CD4-positive, alpha-beta T cell treated with Interleukin-17A for 1 hour (primary cell): ENCODE measurements at regions not wholly inside any gene's neighbourhood (a gene's known extent, or its start where the extent isn't known, plus 50 kb on each side); places are given as distances from the start of the nearest gene placed in this dataset.
"Not testable (repeated sequence)": the region's sequence is repeated elsewhere in the genome, so short reads cannot be mapped to it uniquely, and the experiment has no call there.

ENCODE experiments used
- DNase-seq: peaks from one replicate; pipeline ENCODE4 v3.0.0-alpha.2; 2020

DNA sequence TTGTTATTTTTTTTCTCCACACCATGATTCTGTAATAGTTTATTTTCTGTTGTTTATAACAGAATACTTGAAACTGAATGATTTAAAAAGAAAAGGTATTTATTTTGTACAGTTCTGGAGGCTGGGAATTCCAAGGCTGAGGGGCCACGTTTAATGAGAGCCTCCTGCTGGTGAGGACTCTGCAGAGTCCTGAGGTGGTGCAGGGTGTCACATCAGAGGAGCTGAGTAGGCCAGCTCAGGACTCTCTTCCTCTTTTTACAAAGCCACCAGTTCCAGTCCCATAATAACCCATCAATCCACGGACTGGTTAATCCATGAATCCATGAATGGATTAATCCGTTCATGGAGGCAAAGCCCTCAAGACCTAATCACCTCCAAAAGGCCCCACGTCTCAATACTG is 71.6 kb downstream of the TFAP2A start:
- DNase-seq, result no peak

DNA sequence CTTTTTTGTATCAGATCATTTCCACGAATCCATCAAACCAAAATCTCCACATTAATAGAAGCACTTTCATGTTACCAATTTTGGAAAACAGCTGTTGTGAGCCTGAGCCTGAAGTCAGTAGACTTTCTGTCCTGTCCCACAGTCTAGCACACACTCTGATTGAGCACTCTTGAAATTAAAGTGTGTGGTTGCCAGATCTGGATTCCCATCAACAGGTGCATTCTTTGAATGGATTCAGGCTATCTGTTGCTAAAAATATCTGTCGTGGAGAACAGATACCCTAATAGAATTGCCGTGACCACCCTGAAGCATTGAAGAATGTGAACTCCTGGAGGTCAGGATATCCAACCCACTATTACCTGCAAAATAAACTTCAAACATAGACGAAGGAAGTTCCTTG is 73.3 kb downstream of the TFAP2A start:
- no peak for DNase-seq

DNA sequence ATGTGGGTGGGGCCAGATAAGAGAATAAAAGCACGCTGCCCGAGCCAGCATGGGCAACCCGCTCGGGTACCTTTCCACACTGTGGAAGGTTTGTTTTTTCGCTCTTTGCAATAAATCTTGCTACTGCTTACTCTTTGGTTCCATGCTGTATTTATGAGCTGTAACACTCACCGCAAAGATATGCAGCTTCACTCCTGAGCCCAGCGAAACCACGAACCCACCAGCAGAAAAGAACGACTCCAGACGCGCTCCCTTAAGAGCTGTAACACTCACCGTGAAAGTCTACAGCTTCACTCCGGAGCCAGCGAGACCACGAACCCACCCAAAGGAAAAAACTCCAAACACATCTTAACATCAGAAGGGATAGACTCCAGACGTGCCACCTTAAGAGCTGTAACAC is 76.7 kb downstream of the TFAP2A start:
- no peak for DNase-seq

DNA sequence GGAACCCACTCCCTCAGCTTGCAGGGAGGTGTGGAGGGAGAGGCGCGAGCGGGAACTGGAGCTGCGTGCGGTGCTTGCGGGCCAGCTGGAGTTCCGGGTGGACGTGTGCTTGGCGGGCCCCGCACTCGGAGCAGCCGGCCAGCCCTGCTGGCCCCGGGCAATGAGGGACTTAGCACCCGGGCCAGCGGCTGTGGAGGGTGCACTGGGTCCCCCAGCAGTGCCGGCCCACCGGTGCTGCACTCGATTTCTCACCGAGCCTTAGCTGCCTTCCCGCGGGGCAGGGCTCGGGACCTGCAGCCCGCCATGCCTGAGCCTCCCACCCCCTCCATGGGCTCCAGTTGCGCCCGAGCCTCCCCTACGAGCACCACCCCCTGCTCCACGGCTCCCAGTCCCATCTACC is 77.5 kb downstream of the TFAP2A start:
- not testable (repeated sequence) for DNase-seq

DNA sequence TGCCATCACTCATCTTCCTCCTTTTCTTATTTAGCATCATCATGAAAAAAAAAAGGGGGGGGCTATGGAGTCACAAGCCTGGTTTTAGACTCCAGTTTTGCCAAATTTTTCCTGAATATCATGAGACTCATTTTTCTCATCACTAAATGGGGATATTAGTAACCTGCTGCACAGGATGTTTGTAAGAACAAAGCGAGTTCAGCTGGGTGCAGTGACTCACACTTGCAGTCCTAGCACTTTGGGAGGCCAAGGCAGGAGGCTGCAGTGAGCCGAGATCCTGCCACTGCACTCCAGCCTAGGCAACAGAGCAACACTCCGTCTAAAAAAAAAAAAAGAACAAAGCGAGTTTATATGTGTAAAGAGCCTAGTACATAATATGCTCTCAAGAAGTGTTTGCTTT is 82.8 kb downstream of the TFAP2A start:
- no peak for DNase-seq

DNA sequence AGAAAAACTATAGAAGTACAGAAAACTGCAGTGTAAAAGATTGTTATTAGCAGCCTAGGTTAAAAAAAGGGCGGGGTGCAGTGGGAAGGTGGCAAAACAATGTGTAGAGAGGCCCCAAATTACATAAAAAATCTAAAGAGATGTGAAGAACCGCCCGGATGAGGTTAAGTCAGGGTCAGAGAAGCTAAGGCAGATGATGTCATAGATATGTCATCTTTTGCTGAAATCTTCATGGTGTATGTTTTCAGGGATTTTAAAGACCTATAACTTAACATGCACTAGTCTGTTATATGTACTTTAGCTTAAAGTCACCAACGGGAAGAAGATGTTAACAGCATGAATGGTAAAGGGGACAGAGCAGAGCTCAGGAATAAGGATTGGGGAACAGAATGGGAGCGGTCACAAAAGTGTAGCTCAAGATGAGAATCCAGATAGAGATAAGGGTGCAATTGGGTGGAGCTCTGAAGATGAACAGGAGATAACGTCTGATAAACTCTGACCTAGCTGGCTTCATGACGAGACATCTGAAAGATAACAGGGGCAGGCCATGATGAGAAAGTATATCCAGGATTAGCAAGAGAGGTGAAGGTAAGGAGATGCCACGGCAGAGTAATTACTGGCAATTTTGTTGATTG is 83.4 kb downstream of the TFAP2A start:
- no peak for DNase-seq

DNA sequence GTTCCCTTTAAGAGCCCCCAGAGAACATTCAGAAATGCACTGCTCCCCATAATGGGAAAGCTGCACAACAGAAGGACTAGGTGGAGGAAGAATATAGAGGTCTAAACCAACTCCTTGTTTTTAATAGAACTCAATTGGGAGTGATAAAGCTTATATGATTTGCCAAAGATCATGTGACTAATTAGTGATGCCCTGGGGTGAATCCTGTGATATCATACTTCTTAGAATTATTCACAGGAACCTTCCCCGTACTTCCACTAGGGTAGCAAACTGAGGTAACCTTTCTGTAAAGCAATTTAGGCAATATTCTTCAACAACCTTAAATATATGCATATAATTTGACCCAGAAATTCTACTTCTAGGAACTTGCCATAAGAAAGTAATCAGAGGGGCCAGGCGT is 84.4 kb downstream of the TFAP2A start:
- no peak for DNase-seq

DNA sequence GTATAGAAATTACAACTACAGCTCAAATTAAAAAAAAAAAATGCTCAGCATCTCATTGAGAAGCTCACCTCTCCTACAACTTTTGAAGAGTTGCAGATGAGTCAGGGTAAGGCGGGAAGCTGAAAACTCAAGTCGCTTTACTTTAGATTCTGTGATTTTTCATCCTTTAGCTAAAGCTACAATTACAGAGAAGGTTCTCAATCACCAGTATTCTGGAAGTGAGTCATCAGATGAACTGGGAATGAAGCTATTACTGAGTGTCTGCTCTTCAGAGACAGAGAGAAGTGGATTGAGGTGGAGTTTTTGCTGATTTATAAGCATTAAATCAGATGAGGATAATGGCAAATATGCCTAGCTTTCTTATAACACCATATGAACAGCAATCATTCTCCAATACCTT is 91.9 kb downstream of the TFAP2A start:
- DNase-seq, result no peak

DNA sequence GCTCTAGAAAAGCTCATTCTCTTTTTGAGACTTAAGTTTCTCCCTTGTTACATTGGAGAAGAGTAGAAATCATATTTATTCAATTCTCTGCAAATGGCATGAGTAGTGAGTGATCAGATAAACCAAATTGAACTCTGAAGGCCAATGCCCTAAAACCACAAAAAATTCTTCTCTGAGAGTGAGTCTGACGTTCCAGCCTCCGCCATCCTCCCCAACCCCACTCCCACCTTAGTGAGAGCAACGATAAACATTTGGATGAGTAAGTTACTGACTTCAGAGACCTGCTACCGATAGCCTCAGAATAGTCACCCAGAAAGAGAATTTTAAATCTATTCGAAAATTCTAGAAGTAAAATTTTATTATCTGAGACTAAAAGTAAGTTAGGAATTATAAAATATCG is 94.6 kb downstream of the TFAP2A start:
- DNase-seq, result no peak

DNA sequence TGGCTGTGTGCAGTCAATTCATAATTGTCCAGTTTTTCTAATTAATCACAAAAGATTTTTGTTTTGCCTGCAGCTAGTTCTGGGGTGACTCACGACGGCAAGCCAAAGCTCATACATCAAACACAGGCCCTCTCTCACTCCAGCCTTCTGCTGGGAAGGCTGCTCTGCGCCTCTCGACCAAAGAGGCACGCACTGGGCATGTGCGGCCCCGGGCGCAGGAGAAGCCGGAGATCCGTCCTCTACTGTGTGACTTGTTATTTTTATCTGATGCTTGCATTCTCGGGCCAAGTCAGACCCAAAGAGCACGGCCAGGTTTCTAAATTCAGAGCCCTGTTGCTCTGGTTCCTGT is 98.5 kb downstream of the TFAP2A start:
- no peak for DNase-seq

DNA sequence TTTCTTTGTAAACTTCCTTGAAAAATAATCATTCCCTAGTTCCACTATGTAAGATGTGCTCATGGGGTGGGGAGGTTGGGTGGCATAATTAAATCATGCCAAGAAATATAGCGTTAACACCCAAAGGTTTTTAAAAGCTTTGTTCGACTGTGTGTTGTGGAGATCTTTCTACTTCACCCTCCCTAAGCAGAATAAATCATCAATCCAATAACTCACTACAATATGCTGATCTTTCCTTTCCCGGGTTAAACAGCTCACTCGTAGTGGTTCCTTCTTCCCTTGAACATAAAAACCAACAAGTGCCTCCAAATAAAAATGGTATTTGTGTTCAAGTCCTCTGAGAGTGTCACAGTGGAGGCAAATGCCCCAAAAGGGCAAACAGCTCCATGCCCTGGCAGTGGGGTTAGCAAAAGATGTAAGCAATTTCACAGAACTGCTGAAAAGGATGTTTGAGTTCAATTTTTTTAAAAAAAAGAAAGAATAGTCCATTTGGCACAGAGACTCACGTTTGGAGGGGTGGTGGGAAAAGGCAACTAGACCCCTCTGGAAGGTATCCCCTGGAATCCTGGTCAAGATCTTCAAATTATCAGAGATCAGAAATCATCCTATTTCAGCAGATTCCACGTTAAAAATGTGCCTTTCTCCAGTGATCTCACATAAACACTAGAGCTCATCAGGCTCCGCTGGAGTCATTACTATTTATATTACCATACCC is 99.1 kb downstream of the TFAP2A start:
- no peak for DNase-seq

DNA sequence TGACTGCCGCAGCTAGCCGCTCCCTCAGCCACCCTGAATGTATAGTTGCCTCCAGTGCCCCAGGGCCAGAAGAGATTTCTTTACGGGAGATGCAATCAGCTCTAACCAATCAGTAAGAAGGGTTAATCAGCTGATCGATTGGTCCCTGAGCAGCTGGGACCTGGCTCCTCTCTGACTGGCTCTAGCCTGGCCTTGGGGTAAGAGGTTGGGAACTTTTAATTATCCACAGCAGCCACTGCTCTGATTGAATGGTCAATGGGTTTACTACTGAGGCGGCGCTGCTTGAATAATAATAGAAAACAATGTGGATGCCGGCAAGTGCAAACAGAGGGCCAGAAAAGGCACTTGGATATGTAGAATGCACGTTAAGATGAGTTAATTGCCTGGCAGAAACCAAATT is 99.8 kb downstream of the TFAP2A start:
- DNase-seq, result no peak

DNA sequence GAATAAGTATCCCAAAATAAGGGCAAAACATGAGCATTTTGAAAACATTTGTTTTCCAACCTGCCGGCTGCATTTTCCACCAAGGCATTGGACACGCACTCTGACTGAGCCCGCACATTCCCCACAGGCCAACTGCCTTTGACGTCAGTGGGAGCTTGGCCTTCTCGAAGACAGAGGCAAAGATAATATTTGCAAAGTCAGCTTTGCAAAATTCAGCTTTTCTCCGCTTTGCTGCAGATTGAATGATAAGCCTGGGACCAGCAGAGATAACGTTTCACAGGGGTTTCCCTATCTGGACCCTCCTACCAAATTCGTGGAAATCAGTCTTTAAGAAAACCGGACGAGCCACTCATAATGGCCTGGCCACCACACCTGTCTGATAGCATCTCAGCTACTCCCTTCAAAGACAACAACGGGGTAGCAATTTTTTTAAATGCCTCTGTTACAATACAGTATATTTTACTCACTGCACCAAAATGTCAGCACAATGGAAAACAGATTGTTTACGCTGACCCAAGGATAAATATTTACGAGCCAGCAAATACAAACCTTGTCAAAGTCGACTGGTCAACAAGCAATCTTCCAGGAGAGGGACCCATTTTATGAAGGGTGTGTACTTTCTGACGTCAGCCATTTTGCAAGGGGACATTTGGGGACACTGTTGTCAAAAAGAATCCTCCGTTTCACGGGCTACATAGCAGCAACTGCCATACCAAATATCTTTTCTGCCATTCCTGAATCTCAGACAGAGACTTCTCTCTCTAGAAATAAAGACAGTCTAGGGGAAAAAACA is 100.5 kb downstream of the TFAP2A start:
- DNase-seq, result no peak

DNA sequence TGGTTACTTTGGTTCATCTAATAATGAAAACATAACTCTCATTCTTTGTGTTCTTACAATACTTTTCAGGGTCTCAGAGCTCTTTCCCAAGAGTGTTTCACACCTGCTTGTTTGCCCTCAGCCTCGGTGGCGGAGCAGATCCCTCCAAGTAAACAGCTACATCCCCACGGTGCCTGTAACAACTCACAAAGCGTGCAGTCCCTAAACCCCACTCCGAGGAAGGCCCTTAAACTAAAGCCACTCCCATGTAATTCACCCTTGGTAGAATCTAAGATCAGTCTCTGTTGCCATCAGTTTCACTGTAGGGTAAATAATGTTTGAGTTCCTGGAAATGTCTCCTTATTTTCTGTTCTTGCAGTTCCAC is 101.1 kb downstream of the TFAP2A start:
- DNase-seq, result no peak

DNA sequence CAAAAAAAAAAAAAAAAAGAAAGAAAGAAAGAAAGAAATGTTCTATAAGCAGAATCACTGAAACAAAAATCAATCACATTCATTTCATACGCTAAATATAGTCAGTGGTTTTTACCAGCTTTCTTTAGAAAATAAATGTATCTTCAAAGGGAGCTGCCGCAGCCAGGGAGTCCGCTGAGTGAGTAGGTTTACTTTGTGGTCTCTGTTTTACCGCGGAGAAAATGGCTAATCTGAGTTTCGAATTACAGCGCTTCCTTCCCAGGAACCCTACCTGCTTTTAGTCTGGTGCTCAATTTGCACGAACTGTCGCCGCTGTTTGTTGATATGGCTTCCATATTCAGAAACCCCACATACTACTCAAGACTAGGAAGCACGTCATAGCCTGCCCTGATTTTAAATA is 102.4 kb downstream of the TFAP2A start:
- DNase-seq, result no peak

DNA sequence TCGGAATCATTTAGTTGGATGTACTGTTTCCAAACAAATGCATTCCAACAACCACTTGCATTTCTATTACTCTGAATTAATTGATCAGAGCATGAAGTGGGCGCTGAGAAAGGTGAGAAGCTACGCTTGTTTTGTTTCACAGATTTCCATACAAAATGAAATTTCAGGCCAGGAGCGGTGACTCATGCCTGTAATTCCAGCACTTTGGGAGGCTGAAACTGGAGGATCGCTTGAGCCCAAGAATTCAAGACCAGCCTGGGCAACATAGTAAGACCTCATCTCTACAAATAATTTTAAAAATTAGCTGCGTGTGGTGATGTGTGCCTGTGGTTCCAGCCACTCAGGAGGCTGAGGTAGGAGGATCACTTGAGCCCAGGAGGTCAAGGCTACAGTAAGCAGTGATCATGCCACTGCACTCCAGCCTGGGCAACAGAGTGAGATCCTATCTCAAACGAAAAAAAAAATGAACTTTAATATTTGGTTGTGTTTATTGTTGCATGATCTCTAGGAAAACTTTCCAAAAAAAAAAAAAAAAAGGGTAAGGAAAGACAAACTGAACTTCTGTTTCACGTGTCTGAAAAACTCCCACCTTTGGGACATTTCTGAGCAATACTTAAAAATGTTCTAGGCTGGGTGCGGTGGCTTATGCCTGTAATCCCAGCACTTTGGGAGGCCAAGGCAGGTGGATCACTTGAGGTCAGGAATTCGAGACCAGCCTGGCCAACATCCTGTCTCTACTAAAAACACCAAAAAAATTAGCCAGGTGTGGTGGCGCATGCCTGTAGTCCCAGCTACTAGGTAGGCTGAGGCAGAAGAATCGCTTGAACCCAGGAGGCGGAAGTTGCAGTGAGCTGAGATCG is 103.1 kb downstream of the TFAP2A start:
- DNase-seq, result not testable (repeated sequence)

DNA sequence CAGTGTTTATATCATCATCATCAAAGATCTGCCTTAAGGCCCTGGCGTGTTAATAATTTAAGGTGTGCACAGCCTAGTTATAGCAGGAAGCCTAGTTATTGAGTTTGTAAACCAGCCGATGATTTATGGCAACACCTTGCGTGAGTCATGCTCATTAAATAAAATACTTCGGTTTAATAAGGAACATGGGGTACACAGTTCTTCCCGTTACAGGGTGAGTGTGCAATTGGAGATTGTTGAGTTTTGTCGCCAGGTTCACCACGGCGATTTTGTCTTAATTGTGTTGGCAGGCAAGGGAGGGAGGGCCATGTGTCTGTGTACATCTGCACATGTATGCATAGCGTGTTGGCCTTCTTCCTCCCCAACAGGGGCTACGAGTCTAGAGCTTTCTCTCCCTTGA is 104.0 kb downstream of the TFAP2A start:
- DNase-seq, result no peak

DNA sequence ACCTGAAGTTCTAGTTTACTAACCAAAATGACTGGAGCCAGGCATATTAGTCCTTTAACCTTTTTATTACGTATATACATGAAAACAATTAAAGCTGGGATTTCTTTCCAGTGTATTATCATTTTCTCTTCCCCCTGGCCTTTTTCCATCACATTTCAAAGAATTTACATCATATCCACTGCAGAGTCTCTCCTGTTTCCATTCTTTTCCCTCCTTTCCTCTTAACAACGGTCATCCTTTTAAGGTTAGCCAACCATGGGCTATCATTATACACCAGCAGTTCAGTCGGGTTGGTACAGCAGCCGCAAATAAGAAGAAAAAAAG is 104.6 kb downstream of the TFAP2A start:
- no peak for DNase-seq

DNA sequence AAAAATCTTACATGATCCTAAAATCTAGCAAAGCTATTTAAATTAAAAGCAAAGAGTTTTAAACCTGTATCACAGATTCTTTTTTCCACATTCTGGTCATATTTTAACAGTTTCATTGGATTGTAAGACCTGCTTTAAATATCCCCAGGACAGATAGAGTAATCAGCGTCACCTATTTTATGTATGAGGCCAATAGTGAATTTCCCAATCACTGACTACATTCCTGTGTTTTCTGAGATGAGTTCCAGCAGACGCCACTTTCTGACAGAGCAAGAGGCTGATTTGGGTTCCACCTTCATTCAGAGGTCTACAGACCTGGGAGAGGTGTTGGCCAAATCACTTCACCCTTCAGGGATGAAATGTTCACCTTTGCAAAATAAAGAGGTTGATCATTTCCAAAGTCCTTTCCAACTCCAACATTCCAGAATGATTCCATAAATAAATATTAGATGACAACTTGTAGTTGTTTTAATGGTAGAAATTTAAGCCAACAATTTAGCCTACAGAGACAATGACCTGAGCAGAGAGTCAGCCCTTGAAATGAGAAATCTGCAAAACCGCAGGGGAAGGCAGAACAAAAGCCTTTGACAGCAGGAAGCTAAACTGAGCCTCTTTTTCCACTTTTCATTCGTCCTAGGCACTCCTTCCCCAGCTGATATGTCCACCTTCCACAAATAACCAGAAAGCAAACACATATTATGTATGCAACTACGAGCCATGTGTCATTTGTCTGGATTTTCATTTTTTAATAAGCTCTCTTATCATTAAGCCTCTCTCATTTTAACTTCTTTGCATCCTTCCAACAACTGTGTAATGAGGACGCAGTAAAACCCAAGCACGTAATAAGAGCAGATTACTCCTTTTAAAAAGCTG is 105.2 kb downstream of the TFAP2A start:
- DNase-seq, result no peak

DNA sequence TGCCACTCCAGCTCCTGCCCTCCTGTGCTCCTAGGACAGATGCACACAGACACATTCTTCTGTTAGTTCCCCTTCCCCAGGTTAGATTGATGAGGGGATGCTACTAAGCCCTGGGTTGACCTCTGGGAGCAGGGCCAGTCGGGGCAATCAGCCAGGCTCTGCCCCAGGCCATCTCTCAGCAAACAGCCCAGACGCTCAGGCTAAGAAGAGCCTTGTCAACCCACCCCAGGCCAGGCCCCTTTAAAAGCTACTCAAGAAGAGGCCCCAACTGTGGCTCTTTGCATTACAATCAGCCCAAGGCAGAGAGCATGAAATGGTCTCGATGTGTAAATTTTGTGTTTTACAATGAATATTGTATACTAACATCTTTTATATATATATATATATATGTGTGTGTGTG is 107.4 kb downstream of the TFAP2A start:
- no peak for DNase-seq

DNA sequence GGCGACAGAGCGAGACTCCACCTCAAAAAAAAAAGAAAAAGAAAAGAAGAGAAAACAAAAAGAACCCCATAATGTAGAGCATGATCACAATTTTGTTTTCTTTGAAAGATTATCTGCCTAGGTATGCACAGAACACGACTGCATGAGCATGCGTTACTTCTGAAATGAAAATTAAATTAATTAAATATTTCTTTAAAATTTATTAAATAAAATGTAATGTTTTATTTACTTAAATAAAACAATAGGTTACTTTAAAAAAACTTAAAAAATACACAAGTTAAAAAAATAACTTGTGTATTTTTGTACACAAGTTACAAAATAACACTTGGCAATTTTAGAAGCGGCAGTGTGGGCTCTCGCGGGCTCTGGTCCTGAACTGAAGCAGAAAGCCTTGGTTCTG is 107.8 kb downstream of the TFAP2A start:
- DNase-seq, result no peak

DNA sequence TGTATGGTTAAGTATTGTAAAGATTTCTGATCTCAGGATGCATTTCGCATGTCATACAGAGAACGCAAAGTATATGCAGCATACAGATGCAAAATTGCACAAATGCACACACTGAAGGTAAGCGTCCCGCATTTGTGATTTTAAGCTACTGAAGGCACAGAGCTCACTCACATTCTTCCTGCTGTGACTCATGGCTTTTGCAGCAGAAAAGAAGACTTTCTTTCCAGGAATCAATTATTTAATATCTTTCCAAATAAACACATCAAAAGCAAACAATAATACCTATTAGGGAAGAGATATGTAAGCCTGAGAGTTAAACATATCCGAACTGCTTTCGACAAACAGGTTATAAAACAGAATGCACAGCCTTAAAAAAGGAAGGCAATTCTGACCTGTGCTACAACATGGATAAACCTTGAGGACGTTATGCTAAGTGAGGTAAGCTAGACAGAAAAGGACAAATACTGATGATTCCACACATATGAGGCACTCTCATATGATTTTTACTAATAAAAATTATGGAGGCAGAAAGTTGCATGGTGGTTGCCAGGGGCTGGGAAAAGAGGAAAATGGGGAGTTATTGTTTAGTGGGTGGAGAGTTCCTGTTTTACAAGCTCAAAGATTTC is 109.0 kb downstream of the TFAP2A start:
- no peak for DNase-seq
